ENCODE measurements at regions not wholly inside any gene's neighbourhood (a gene's known extent, or its start where the extent isn't known, plus 50 kb on each side); places are given as distances from the start of the nearest gene placed in this dataset.

- TF ChIP-seq, protein P1, sequence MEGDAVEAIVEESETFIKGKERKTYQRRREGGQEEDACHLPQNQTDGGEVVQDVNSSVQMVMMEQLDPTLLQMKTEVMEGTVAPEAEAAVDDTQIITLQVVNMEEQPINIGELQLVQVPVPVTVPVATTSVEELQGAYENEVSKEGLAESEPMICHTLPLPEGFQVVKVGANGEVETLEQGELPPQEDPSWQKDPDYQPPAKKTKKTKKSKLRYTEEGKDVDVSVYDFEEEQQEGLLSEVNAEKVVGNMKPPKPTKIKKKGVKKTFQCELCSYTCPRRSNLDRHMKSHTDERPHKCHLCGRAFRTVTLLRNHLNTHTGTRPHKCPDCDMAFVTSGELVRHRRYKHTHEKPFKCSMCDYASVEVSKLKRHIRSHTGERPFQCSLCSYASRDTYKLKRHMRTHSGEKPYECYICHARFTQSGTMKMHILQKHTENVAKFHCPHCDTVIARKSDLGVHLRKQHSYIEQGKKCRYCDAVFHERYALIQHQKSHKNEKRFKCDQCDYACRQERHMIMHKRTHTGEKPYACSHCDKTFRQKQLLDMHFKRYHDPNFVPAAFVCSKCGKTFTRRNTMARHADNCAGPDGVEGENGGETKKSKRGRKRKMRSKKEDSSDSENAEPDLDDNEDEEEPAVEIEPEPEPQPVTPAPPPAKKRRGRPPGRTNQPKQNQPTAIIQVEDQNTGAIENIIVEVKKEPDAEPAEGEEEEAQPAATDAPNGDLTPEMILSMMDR (tag by site-specific recombination; IDR thresholded peaks at IDR 0.05) = no peak
- TF ChIP-seq ZNF146 (tag by site-specific recombination; IDR thresholded peaks at IDR 0.05) (no peak), ZNF560 (tag by site-specific recombination; IDR thresholded peaks at IDR 0.05; ENCODE audit: borderline replicate concordance) (no peak), ZBTB8A (tag by site-specific recombination; IDR thresholded peaks at IDR 0.05) (no peak), ZNF37A (tag by site-specific recombination; IDR thresholded peaks at IDR 0.05) (no peak), ZNF121 (tag by site-specific recombination; IDR thresholded peaks at IDR 0.05) (no peak), TCF7L2 (IDR thresholded peaks at IDR 0.05; ENCODE audit: borderline replicate concordance, low read depth, low read length) (no peak)
These were observed 144.7 kb upstream of the C9orf72 start for GRCh38 chr9:27717991-27718390.

Measured in HEK293 (cell line).